Left hindlimb (tissue), 1 donor: ENCODE measurements at regions not wholly inside any gene's neighbourhood (a gene's known extent, or its start where the extent isn't known, plus 50 kb on each side); places are given as distances from the start of the nearest gene placed in this dataset.

Experiments used
- DNase-seq: peaks from one replicate; pipeline ENCODE4 v3.0.0-alpha.2; 2018

DNA sequence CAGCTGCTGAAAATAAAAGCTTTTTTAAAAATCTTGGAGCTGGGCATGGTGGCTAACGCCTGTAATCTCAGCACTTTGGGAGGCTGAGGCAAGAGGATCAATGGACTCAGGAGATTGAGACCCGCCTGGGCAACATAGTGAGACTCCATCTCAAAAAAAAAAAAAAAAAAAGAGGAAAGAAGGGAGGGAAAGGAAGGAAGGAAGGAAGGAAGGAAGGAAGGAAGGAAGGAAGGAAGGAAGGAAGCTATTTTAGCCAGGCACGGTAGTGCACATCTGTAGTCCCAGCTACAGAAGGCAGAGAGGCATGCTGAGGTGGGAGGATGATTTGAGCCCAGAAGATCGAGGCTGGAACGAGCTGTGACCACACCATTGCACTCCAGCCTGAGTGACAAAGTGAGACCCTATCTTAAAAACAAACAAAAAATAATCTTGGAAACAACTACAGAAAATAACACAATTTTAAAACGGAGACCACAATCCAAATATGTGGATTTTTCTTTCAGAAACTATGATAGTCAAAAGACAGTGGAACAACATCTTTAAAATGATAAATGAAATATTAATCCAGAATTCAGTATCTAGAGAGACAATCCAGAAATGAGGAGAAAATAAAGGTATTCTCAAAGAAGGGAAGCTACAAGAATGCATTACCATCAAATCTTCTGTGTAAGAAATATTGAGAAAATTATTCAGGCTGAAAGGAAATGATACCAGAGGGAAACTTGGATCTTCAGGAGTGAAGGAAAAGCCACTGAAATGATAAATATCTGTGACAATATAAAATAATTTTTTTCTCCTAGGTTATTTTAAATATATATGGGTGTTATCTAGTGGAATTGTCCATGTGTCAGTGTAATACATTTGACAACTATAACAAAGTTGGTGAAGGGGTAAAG lies 182.0 kb downstream of the GPX5 start:
- no peak for DNase-seq

DNA sequence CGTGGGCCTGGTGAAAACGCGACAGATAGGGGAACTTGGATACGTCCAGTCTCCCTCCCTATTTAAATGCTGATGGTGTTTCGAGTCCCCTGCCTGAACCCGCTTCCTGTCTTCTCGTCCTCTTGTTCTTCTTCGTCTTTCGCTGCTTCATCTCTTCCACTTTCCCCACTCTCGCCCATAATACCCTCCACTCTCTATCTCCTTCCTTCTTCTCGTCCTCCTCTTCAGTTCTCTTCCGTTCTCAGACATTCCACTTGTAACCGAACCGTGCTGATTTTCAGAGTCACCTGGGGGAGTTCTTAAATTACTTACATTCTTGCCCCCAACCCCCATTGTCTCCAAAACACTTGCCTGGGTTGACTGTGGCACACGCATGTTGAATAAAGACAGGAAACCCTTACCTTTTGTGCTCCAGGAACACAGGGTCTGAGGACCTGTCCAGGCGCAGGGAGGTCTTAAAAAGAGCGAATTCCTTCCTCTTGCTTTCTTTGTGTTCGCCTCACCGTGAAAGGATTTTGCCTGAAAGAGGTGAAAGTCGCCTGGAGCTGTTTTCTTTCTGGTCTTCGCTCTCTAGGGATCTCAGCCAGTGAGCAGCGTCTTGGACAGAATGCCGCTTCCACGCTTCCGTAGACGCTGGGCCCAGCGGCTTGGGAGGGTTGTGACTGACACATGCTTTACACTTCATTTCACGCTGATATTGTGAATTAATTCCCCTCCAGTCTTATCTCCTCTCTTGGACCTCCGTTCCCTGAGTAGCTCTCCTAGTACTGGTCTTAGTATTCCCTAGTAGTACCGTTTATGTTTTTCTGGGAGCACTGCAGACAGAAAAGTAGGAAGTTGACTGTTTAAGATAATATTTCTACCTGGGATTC lies 184.0 kb downstream of the GPX5 start:
- DNase-seq, result no peak

DNA sequence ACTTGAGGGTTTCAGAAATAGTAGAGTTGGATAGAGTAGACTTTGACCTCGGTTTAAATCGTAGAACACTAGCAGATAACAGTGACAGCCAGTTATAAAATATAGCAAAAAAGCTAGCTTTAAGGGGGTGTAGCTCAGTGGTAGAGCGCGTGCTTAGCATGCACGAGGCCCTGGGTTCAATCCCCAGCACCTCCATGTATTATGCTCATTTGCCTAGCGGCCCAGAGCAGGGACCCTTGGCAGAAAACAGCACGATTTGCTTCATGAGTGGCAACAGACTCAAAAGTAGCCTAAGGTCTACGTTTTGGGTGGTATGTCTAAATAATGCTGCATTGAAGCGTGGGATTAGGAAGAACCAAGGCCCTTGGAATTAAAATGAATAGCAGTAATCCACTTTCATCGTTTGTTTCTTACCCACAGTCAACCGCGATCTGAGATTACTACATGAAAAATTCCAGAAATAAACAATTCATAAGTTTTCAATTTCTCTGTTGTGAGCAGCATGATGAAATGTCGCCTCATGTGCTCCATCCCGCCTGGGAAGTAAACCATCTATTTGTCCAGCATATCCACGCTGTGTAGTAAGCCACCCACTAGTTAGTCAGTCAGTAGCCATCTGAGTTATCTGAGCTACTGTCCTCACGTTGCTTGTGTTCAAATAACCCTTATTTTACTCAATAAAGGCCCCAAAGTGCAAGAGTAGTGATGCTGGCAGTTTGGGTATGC lies 184.9 kb downstream of the GPX5 start:
- no peak for DNase-seq

DNA sequence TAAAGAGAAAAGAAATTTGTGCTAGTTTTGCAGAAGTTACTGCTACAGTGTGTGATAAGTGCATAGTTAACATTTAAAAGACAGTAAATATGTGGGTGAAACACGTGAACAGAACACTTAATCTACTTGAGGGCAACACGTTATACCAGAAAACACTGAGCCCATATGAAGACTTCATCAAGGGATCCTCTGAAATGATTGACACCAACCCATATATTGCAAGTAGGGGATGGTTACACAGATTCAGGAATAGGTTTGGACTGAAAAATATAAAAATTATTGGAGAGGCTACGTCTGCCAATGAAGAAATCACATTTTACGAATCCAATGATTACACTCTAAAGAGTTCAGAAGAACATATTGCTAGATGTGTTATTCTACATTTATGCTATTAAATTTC lies 185.6 kb downstream of the GPX5 start:
- no peak for DNase-seq

DNA sequence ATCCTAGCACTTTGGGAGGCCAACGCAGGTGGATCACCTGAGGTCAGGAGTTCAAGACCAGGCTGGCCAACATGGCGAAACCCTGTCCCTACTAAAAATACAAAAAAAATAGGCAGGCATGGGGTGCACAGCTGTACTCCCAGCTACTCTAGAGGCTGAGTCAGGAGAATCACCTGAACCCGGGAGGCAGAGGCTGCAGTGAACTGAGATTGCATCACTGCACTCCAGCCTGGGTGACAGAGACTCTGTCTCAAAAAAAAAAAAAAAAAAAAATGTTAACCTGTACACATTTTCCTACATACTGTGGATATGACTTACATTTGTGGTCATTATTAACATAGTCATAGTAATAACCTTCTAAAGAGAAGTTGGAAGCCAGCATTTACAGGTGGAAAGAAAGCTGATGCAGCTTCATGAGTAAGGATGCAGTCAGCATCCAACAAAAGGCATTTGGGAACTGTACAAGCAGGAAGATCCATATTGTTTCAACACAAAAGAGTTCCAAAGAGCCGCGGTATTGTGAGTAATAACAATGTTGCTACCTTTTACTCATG lies 186.2 kb downstream of the GPX5 start:
- no peak for DNase-seq

DNA sequence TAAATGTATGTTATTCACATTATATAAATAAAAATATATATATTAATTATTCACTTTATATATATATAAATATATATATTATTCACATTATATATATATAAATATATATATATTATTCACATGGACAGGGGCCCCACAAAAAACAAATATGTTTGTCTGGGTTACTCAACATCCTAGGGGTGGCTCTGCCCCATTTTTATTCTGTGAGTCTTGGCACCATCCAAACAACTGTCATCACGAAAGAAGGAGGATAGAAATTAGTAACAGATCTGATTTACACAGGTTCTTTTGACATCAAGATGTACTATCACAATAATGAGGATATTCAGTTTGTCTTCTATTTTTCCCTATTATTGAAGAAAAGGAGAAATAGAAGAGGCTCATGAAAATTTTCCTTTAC lies 187.3 kb downstream of the GPX5 start:
- no peak for DNase-seq

DNA sequence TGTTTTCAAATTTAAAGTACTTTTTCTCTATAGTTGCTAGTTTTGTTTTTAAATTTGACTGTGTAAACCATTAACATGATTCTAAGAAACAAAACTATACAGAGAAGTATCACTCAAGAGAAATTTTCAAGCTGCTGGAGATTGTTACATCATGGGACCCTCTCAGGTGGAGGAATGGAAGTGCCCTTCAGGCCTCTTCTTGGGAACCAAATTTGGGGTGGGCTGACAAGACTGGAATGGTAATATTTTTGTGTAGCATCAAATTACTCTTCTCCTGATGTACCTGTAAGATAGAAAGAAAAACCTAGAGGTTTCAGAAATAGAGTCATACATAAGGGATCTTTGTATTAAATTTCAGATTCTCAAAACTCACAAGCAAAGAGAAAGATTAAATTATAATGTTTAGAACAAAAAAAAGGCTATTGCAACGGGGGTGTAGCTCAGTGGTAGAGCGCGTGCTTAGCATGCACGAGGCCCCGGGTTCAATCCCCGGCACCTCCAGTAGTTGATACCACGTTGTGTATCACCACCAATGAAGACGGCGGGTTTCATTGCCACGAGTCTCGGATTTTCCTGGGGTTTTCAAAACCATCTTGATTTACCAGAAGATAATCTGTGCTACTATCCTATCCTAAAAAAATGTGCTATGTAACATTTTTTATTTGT lies 193.7 kb downstream of the GPX5 start:
- DNase-seq, result no peak

DNA sequence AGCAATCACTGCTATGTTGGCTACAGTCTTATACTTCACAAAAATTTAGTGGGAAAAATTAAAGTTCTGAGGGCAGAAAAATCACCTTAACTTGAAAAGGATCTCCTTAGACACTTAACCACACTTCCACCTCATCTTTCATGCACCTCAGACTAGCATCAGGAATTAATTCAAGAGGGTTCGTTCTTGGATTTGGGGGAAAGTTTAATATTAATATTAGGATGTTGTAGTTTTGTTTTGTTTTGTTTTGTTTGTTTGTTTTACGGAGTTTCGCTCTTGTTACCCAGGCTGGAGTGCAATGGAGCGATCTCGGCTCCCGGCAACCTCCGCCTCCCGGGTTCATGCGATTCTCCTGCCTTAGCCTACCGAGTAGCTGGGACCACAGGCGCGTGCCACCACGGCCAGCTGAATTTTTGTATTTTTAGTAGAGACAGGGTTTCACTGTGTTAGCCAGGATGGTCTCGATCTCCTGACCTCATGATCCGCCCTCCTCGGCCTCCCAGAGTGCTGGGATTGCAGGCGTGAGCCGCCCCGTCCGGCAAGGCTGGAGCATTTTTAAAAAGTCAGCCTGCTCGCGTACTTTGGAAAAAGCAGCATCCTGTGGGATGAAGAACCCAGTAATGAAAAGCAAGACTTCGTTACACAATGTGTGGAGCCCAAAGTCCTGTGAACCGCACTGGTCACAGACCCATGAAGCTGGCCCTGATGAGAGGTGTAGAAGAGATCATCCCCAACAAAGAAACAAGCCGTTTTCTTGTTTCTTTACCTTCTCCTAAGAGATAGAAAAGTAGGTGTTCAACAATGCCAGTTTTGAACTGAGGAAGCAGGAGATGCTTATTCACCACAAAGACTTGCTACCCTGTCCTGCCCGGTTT lies 194.9 kb downstream of the GPX5 start:
- DNase-seq, result no peak

DNA sequence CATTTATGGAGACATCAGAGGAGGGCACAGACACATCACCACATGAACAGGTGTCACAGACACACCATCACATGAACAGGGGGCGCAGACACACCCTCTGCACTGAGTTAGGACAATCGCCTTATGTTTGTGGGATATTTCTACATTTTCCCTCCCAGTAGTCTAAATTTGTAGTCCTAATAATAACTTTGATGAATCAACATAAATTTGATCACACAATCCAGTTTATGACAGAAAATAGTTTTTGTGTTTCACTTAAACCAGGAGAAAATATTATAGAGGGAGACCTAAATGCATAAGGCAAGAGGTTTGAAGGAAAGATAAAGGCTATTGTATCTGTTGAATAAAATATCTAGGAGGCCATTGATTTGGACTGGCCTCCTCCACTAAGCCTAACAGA lies 195.7 kb downstream of the GPX5 start:
- no peak for DNase-seq

DNA sequence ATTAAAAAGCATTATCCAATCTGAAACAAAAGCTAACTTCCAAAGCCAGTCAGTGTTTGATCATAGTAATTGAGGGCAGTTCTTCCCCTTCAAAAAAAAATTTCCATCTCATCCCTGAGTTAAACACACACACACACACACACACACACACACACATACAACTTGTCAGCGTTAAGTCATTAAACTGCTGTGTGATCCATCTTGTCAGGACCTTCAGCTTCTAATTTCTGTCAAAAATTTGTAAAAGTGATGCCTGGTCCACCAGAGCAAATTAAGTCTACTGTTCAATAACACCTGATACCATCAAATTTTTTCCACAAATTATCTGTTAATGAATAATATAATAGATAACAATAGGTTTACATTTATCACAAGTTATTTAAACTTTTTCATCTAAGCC lies 198.7 kb downstream of the GPX5 start:
- no peak for DNase-seq

DNA sequence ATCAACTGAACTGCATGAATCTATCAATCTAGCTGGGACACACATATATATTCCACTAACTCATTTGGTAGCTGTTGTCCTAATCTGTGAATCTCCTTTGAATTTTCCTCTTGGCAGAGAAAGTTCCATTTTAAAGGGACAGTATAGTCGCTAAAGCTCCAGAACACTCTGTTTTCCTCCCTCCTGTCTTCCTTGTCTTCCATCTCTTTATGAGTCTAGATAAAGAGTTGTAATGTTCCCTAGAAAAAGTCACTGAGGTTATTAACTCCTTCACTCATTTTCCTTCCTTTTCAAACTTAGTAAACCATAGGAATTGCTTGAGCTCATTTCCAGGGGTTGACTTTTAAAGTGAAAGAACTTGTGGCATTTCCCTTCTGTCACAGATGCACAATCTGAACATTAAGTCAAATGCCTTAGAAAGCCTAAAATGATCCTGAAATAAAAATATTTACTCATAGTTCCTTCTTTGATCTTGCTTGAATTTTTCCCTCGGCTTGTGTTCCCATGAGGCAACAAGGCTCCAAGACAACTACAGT lies 198.4 kb downstream of the TRIM27 start:
- DNase-seq, result no peak

DNA sequence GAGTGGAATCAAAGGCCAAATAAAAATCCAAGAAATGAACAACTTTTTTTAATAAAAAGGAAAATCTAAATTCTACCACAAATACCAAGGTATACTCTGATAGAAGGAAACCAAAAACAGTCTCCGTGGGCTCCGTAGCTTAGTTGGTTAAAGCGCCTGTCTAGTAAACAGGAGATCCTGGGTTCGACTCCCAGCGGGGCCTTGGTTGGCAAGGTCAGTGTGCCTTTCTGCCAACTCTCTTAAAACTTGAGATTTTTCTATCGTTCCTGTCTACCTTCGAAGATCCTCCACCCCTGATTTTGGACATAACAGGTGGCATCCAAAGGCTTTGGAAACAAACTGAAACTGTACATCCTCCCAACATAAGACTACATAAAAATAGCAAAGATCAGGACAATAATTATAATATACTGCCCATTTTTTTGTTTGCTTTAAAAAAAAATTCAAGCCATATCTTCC lies 197.9 kb downstream of the TRIM27 start:
- DNase-seq, result no peak

DNA sequence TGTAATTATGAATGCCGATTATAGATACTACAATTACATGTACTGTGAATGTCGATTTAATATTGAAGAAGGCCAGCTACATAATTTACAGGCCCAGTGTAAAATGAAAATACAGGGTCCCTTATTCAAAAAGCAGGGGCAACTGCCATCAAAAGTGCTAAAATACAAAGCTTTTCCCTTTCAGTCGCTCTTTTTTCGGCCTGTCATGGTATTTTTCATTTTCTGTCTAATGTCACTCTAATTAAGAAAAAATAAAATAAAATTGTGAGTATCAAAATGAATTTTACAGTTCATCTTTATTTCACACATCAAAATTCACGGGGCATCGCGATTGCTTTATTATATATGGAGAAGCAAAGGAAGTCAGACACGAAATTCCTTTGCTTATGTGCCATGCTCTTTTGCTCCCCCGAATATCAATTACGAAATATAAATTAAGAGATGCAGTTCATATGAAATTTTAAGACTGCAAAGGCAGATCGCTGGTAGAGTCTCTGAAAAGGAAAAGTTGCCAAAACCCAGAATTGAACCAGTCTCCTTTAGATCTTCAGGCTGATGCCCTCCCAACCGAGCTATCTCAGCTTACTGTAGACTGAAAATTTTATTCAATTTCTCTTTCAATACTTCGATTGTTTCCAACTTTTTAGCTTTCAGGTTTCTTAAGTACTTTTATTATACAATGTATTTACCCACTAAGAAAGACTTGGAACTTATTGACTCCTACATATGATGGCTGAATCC lies 197.0 kb downstream of the TRIM27 start:
- no peak for DNase-seq

DNA sequence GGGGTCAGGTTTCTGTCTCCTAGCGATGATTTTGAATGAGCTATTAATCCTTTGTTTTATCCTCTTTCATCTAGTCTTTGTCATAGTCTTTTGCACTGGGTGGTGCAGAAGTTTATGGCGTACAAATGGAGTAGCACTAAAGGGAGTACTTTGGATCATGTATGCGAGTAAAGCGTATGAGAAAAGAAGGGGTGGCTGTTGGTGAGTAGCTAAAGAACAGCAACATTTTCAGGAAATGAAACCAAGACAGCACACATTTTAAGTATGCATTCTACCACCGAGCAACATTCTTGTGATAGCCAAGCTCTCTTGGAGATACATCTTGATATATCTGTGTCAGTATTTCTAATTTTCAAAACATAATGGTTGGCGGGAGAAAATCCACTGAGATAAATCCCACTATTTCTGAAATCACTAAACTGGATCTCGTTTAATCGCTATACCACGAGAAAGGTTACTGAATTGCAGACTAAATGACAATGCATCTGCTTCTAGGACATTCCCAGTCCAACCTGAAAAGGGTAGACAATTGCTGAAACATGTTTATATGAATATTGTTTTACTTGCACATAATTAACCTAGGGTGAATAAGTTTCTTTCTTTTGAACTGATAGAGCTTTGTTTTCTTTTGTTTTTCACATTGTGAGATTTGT lies 196.1 kb downstream of the TRIM27 start:
- no peak for DNase-seq

DNA sequence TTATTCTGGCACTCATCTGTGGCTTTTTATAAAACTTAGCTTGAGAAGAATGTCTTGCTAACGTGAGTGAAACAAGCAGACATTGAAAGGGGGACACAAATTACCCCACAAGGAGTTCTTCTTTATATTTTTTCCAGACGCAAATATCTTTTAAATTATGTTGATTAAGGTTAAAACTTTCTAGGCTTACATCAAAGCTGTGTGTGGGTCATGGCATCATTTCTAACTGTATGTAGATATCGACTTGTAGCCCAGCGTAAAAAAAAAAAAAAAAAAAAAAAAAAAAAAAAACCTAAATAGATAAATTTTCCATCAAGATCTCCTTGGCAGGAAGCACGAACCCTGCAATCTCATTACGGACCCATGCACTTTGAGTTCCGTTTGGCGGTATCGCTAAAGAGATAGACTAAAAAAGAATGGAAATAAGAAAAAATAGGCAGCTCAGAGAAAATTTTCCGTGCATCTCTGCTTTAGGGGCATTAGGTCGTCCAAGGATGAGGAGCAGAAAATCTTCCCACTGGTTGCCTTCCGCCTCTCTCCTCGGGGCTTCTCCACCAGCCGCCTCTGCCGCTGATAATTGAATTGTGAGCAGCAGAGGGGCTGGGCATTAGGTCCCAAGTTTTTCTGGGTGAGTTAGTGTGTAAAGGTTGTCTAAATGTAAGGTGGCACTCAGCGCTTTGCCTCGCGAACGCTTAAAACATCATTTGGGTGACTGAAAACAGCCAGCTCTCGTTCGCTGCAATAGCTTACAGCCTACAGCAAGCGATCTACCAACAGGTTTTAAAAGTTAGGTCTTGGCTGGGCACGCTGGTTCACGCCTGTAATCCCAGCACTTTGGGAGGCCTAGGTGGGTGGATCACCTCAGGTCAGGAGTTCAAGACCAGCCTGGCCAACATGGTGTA lies 194.0 kb downstream of the TRIM27 start:
- DNase-seq, result no peak

DNA sequence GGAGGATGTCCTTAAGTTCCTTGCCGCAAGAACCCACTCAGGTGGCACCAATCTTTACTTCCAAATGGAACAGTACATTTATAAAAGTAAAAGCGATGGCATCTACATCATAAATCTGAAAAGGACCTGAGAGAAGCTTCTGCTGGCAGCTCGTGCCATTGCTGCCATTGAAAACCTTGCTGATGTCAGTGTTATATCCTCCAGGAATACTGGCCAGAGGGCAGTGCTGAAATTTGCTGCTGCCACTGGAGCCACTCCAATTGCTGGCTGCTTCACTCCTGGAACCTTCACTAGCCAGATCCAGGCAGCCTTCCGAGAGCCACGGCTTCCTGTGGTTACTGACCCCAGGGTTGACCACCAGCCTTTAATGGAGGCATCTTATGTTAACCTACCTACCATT lies 191.7 kb downstream of the TRIM27 start:
- no peak for DNase-seq

DNA sequence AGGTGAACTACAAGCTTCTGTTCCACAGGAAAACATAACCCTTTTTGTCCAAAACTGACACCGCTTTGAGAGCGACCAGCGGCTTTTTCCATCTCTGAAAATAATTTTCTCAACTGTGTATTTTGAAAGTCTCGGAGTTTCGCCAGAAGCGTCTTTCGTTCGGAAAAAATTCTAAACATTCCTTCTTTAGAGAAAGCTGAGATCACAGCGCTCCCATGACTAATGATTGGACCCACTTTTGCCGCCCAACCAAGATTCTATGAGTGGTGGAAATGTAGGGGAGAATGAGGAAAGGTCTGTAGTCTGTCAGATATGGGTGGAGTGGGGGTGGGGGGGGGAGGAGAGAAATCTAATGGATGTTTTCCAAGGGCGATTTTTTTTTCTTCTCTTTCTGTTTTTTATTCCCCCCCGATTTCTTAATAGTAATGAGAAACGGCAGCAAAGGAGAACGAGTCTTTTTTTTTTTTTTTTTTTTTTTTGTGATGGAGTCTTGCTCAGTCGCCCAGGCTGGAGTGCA lies 189.3 kb downstream of the TRIM27 start:
- no peak for DNase-seq

DNA sequence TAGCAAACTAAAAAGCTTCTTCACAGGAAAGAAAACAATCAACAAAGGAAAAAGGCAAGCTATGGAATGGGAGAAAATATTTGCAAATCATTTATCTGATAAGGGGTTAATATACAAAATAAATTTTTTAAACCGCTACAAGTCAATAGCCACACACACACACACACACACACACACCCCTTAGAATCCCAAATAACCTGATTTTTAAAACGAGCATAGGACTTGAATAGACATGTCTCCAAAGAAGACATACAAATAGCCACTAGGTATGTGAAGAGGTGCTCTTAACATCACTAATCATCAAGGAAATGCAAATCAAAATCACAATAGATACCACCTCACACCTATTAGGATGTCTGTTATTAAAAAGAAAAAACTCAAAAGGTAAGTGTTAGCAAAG lies 187.7 kb downstream of the TRIM27 start:
- no peak for DNase-seq
